ENCODE measurements at regions not wholly inside any gene's neighbourhood (a gene's known extent, or its start where the extent isn't known, plus 50 kb on each side); places are given as distances from the start of the nearest gene placed in this dataset.

DNA sequence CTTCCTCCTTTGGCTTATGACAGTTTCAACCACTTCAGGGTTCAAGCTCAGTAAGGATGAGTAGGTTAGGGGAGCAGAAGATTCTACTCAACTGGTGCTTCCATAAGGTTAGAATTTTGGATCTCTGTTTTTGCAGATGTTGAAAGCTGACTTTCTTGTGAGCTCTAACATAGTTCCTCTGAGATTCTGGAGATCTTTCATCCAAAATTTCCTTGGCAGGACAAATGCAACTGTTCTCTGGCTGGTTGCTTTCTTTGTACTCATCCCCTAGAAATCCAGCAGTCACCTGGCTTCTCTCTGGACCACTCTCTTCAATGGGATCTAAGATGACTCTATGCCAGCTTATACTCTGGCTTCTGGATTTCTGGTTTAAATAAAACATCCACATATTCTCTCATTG is 189.6 kb downstream of the ESM1 start:
- TF ChIP-seq, protein P1, sequence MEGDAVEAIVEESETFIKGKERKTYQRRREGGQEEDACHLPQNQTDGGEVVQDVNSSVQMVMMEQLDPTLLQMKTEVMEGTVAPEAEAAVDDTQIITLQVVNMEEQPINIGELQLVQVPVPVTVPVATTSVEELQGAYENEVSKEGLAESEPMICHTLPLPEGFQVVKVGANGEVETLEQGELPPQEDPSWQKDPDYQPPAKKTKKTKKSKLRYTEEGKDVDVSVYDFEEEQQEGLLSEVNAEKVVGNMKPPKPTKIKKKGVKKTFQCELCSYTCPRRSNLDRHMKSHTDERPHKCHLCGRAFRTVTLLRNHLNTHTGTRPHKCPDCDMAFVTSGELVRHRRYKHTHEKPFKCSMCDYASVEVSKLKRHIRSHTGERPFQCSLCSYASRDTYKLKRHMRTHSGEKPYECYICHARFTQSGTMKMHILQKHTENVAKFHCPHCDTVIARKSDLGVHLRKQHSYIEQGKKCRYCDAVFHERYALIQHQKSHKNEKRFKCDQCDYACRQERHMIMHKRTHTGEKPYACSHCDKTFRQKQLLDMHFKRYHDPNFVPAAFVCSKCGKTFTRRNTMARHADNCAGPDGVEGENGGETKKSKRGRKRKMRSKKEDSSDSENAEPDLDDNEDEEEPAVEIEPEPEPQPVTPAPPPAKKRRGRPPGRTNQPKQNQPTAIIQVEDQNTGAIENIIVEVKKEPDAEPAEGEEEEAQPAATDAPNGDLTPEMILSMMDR (conservative IDR thresholded peaks at IDR 0.05 in 1 of 2, IDR thresholded peaks at IDR 0.05 in 1 of 2; ENCODE audit: low read depth in 1 of 2, low read length in 2 of 2): no peak
- no peak for TF ChIP-seq EZH2 (IDR thresholded peaks at IDR 0.05; ENCODE audit: low read length, missing control alignments)
